WTC11 (cell line): ENCODE measurements at regions not wholly inside any gene's neighbourhood (a gene's known extent, or its start where the extent isn't known, plus 50 kb on each side); places are given as distances from the start of the nearest gene placed in this dataset.

Experiments
- CTCF ChIP-seq: fragments of 200-600 bp; IDR thresholded peaks from 2 replicates; pipeline ENCODE4 v1.8.0; 2022; ENCODE audit warnings: antibody characterized with exemption
- JUN ChIP-seq: sonication (generic); formaldehyde crosslinking; IDR thresholded peaks from 2 replicates; pipeline ENCODE4 v1.8.0; 2023; ENCODE audit warnings: mild to moderate bottlenecking, missing genetic modification reagents
- MAX ChIP-seq: sonication (generic); formaldehyde crosslinking; IDR thresholded peaks from 2 replicates; pipeline ENCODE4 v1.8.0; 2022; ENCODE audit warnings: mild to moderate bottlenecking, missing genetic modification reagents
- SMAD3 ChIP-seq: sonication (generic); formaldehyde crosslinking; IDR thresholded peaks from 2 replicates; pipeline ENCODE4 v1.8.0; 2022; ENCODE audit warnings: missing genetic modification reagents, mild to moderate bottlenecking, borderline replicate concordance
- ZBTB21 ChIP-seq: sonication (generic); formaldehyde crosslinking; IDR thresholded peaks from 2 replicates; pipeline ENCODE4 v1.8.1; 2023; ENCODE audit warnings: mild to moderate bottlenecking, missing genetic modification reagents, borderline replicate concordance
- ZNF396 ChIP-seq: fragments of 250-450 bp; sonication (Bioruptor Pico); IDR thresholded peaks from 2 replicates; pipeline ENCODE4 v1.8.0; 2021; ENCODE audit warnings: mild to moderate bottlenecking, moderate library complexity, borderline replicate concordance

- TF ChIP-seq MAX (no peak), ZNF396 (no peak), ZBTB21 (CRISPR knock-in tag) (no peak), CTCF (no peak), SMAD3 (CRISPR knock-in tag) (no peak), JUN (CRISPR knock-in tag) (no peak)
Observed at GRCh38 chr18:60180671-60181070, 191.9 kb downstream of the MC4R start.
